ENCODE measurements at regions not wholly inside any gene's neighbourhood (a gene's known extent, or its start where the extent isn't known, plus 50 kb on each side); places are given as distances from the start of the nearest gene placed in this dataset.

- no peak for TF ChIP-seq CTCF (conservative IDR thresholded peaks at IDR 0.05; ENCODE audit: low read depth, low read length)
- no peak for TF ChIP-seq EZH2 (IDR thresholded peaks at IDR 0.05; ENCODE audit: low read length, unreplicated experiment)
Measured at GRCh38 chr18:55152801-55153200, 193.5 kb upstream of the CCDC68 start.
